SK-N-MC (cell line): ENCODE measurements at regions not wholly inside any gene's neighbourhood (a gene's known extent, or its start where the extent isn't known, plus 50 kb on each side); places are given as distances from the start of the nearest gene placed in this dataset.

ENCODE experiments used
- EZH2 ChIP-seq: fragments of 200-600 bp; sonication (generic); IDR thresholded peaks from one replicate; pipeline ENCODE4 v1.6.1; 2017; ENCODE audit warnings: antibody characterized with exemption
- FOXP2 ChIP-seq: optimal IDR thresholded peaks from 2 replicates; pipeline ENCODE3; 2011; ENCODE audit warnings: mild to moderate bottlenecking, moderate library complexity; ENCODE audit not compliant: insufficient read depth; ENCODE audit errors: extremely low read length, control extremely low read depth
- POLR2AphosphoS5 ChIP-seq: IDR thresholded peaks from 2 replicates; pipeline ENCODE4 v1.6.1; 2012; ENCODE audit warnings: mild to moderate bottlenecking, low read depth, low read length, borderline replicate concordance

DNA sequence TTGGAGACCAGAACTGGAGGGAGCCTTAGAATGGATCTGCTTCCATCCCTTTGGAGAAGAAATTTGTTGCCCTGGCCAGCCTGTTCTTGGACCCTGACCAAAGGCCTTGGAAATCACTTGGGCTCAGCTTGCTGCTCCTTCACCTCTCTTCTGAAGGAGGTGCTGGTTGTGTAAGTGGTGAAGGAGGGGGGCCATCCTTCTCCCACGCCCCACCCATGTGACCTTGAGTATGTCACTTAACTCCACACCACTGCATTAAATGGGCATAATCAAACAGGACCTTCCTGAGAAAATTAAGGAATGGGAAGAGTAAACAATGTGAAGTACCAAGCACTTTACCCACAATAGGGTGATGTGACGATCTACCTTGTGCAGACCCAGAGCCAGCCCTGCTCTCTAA lies 68.3 kb upstream of the GJB5 start:
- TF ChIP-seq POLR2AphosphoS5, result no peak
- TF ChIP-seq EZH2, result no peak
- TF ChIP-seq FOXP2, result no peak
